Renal cortical epithelial cell (primary cell): ENCODE measurements at regions not wholly inside any gene's neighbourhood (a gene's known extent, or its start where the extent isn't known, plus 50 kb on each side); places are given as distances from the start of the nearest gene placed in this dataset.

Experiments
- DNase-seq: peaks from one replicate; pipeline ENCODE4 v3.0.0-alpha.2; 2011; ENCODE audit warnings: low read depth

DNA sequence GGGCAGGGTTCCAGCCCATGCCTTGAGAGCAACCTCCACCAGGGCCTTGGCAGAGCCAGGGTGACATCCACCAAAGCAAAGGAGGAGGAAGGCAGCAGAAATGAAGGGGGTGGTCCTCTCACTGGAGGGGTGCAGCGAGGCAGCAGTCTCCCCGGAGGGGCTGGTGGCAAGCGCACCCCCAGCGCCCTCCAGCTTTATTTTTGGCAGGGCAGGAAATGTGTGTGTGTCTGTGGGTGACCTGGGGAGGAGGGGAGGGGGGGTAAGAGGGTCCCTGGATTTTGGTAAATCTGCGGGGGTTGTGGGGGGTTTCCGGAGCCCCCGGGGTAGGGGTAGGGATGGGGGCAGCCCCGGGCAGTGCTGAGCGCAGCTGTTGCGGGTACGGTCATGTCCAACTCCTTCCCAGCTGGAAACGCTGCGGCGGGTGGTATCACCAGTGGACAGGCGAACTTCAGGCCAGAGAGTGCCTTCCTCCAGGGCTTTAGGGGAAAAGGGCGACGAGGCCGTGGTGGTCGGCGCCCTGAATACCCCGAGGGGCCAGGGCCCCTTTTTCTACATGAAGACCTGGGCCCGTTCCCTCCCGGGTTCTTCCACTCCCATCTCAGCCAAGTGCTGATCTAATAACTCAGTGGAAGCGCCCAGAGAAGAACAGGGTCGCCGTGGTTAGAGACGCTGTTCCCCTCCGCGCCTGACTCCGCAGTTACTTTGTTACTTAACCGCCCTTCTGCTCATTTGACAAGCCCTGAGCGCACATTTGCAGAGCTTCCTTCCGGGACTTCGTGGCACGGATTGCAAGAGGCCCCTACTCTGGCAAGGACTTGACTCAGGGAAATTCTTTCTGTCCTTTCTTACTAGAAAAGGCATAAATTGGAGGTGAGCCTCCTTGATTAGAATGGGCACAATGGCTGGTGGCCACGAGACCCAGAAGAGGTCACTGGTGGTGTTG, 55.2 kb downstream of the FOS start:
- no peak for DNase-seq

DNA sequence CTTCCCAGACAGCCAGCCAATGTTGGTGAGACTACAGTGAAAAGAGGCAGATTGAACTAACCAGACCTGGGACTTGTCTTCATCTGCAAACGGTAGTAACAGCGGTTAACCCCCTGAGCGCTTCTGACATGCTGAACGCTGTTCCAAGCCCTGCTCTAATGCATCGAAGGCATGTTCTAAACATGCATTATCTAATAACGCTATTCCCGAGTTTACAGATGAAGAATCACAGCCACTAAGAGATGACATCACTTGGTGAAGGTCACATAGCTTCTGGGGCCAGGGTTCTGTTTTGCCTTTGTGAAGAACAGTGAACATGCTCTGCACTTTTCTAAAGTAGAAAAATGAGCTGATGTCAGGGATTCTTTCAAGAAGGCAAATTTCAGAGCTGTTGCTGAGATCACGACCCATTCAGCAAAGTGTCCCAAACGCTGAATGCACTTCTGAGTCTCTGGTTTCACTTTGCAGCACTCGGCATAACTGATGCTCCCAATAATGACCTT, 56.0 kb downstream of the FOS start:
- no peak for DNase-seq

DNA sequence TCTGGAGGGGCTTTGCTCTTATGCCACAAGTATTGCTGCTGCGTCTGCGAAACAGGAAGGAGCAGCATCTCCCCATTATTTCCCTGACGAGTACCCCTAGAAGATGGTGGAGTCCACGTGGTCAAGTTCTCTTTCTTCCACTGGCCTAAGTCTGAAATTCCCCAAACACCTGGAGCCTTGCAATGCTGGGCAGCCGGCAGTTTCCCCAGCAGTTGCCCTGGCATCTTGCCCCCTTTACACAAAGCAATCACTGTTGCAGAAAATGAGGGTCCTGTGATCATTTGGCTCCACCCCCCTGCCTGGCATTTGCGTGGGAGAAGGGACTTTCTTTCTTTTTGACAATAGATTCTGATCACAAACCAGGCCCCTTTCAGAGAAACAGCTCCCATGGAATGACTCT, 56.9 kb downstream of the FOS start:
- peak; percentile 15 for DNase-seq

DNA sequence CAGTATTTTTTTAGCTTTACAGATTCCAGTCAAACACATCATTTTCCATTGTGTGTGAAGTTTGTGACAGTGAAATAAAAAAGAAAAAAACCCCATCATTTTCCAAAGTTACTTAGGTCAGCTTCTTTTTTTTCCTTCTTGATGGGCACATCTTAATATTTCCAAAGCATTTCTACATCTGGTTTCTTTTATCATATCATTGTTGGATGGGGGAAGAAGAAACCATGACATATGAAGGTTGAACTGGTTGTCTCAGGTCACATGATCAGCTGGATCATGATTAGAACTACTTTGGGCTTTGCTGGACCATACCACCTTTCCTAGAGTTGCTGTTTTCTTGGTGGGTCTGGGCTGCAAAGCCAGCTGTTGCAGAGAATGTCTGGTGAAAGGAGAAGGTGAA, 59.8 kb downstream of the FOS start:
- no peak for DNase-seq

DNA sequence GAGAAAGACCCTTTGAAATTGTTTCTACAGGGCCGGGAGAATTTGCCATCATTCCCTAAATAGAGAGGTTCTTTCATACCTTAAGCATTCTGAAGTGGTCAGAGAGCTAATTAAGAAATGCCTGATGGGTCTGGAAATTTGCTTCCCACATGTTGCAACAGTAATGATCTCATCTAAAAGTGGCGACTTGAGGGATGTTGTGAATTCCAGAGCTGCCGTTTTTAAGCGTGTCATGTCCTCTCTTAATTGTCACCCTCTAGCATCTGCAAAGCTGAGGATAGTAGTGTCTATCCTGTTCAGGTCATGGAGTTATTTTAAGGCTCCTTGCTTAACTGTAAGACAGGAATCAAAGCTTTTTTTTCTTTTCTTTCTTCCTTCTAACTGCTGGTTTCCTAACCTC, 60.4 kb downstream of the FOS start:
- peak; percentile 54 for DNase-seq

DNA sequence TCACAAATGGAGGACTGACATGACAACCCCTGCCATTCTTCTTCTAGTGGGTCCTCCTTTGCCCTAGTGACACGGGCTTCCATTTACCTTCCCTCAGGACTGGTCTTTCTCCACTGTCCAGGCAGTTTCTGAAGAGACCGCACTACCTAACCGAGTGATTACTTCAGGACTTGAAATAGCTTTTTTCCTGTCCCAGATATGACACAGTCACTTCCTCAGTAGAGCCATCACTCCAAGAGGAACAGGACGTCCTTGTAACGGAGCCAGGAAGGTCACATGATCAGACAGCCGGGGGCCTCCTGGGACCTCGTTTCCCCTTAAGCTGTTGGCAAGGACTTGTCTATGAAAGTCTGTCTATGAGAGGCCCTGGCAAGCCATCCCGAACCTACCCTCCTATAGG, 62.3 kb downstream of the FOS start:
- no peak for DNase-seq

- DNase-seq, result no peak
These were observed 63.0 kb downstream of the FOS start for GRCh38 chr14:75341620-75342019.

DNA sequence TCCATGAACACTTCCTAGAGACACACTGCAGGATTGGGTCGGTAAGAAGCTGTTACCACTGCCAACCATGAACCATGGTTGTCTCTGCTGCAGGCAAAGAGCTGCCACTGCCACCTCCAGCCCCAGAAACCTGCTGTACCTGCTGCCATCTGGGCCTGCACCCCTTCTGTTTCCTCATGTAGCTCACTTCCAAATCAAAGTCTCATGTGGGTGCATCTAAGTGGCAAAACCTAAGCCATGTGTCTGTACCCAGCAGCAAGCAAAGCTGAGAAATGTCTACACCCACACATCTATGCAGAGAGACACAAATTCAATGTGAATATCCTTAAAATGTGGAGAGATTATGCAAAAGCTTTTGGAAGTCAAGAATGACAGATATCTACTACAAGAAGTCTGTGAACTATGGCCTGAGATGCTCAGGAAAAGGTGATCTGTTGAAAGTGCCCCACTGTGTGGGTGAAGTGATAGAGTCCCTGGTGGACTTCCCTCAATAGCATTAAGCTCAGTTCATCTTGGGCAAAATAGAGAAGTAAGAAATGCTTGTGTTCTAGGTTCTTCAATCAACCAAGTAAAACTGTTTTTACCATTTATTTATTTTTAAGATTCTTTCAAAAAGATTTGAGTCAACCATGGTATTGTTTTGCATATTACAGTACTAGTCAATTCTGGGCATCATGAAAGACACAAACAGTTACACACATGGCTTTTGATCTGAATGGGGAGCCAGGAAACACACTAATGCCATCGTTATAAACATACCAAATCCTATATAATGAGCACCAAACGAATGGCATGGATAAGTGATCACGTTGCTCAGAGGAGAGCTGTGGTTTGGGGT, 64.4 kb downstream of the FOS start:
- no peak for DNase-seq

GRCh38 chr14:75343911-75344310, 65.3 kb downstream of the FOS start:
- DNase-seq, result no peak

- no peak for DNase-seq
These were observed 65.8 kb downstream of the FOS start for GRCh38 chr14:75344411-75344810.

DNA sequence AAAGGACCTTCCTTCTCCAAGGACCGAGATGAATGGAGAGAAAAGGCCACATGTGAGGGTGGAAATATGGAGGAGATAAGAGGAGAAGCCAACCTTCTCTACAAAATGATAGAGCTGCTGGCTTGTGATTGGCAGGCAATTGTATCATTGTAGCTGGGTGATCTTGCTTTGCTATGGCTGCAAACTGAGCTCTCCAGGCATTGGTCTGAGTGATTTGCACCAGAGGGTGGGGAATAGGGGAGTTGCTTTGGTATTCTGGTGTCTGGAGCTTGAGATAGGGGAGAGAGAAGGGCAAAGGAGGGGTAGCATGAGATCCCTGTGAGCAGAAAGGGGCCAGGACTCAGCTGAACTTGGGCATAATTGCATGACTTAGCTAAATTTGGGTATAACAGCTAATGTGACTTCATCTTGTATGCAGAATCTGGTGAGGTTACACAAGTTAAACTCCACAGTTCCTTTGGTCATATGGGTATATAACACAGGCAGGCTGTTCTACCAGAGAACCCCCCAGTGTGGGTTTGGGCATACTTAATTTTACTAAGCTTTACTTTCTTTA, 72.0 kb downstream of the FOS start:
- DNase-seq, result no peak

- DNase-seq, result peak; percentile 49
These were observed 68.7 kb upstream of the JDP2 start for GRCh38 chr14:75359098-75359497.

DNA sequence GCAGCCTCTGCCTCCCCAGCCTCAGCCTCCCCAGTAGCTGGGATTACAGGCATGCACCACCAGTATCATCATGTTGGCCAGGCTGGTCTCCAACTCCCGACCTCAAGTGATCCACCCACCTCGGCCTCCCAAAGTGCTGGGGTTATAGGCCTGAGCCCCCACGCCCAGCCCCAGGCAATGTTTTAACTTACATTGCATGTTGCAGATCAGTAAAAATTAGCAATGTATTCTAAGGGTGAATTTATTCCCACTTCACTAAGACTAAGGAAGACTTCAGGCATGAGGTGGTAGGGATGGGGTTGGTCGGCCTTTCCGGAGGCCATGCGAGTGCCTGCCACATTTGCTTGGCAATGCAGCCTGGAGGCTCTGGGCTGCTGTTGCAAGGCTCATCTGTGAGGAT, 66.8 kb upstream of the JDP2 start:
- DNase-seq, result no peak

- DNase-seq, result no peak
These were observed 65.9 kb upstream of the JDP2 start for GRCh38 chr14:75361751-75362433.

DNA sequence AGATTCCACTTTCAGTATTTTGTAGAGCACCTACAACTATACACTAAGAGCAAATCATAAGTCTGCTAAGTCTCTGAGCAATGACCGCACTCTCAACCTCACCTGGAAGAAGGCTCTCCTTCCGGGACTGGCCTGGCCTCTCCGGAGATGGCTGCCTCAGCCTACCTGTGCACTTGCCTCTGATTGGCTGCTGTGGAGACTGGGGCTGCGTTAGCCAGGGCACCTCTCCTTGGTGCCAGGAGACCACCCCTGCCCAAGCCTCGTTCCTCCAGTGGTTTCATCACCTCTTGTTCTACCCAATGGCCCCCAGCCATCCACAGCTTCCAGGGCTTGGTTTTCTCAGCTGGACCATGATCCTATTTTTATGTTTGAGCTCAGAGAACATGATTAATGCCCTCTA, 64.7 kb upstream of the JDP2 start:
- DNase-seq, result no peak

DNA sequence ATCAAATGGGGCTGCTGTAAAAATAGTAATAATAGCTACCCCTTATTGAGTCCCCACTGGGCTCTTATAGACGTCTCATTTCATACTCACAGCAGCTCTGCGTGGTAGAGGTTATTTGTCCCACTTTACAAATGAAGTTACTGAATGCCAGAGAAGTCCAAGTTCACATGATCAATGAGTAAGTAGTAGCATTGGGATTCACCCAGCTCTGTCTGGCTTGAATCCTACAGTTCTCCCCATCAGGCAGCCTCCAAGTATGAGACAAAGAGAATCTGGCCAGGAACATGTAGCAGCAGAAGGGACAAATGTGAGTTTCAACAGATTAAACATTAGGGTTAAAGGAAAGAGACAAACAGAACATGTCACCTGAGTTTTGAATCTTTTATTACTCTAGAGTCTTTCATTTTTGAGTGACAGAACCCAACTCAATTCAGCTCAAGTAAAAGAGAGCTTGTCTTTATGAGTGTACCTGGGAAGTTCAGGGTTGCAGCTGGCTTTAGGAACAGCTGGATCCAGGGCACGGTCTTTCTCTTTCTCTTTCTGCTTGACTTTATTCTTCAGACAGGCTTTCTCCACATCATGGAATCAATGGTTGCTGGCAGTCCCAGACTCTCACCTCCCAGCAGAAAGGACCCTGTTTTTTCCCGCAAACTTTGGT, 64.1 kb upstream of the JDP2 start:
- no peak for DNase-seq

DNA sequence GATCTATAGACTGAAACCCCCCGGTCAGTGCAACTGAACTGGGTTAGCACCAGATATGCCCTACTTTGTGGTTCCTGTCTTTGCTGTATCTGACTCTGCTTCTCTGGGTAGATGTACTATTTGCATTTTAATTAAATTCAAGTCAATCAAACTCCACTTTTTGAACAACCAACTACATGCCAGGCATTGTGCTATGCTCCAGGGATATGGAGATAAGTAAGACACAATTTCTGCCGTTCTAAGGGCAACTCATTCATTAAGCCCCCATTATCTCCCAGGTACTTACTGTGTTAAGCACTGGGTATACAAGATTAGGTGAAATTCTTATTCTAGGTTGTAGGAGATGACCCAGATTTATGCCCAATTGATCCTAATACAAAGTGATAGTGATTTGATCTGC, 62.7 kb upstream of the JDP2 start:
- no peak for DNase-seq

DNA sequence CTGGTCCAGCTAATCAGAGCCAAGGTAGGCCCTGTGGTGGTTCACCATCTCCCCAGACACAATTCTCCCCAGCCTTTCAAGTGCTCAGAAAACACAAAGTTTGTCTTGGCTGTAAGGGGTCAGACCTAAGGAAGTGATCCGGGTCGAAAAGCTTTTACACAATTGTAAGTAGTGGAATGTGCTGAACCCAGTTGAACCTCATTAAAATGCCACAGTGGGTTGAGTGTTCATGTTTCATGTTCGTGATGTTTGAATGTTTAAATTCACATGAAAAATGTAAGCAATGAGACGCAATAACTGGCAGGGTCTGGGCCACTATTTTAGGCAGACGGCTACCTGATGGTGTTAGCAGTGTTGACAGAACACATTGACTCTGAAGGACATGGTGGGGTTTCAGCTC, 60.9 kb upstream of the JDP2 start:
- DNase-seq, result peak; percentile 32

GRCh38 chr14:75368333-75368732, 59.5 kb upstream of the JDP2 start:
- DNase-seq, result no peak

GRCh38 chr14:75369506-75369905, 58.3 kb upstream of the JDP2 start:
- no peak for DNase-seq
